SK-N-SH treated with all-trans-retinoic acid at 6 μM for 48 hours (cell line): ENCODE measurements at regions not wholly inside any gene's neighbourhood (a gene's known extent, or its start where the extent isn't known, plus 50 kb on each side); places are given as distances from the start of the nearest gene placed in this dataset.

Experiments
- ATAC-seq: fragments of 200-7000 bp; cut with Tn5 transposase; 3 replicates; pipeline ENCODE4 v1.9.1; 2020; ENCODE audit warnings: mild to moderate bottlenecking, moderate library complexity
- ARNTL ChIP-seq: fragments of 450-650 bp; formaldehyde crosslinking; IDR thresholded peaks from 2 replicates; pipeline ENCODE4 v1.5.0; 2020; ENCODE audit warnings: low read depth, mild to moderate bottlenecking, moderate library complexity, borderline replicate concordance
- BACH2 ChIP-seq: fragments of 250-450 bp; sonication (Bioruptor Pico); IDR thresholded peaks from 2 replicates; pipeline ENCODE4 v1.9.0; 2021; ENCODE audit warnings: mild to moderate bottlenecking, borderline replicate concordance
- CREB5 ChIP-seq: fragments of 250-450 bp; sonication (Bioruptor Pico); IDR thresholded peaks from 2 replicates; pipeline ENCODE4 v1.5.1; 2020; ENCODE audit warnings: low read depth, mild to moderate bottlenecking, moderate library complexity
- ESRRG ChIP-seq: fragments of 250-450 bp; sonication (Bioruptor Pico); IDR thresholded peaks from 2 replicates; pipeline ENCODE4 v1.6.1; 2021; ENCODE audit warnings: mild to moderate bottlenecking
- GLIS3 ChIP-seq: fragments of 250-450 bp; sonication (Bioruptor Pico); IDR thresholded peaks from 2 replicates; pipeline ENCODE4 v1.5.0; 2020; ENCODE audit warnings: mild to moderate bottlenecking, moderate library complexity
- ISL1 ChIP-seq: fragments of 250-450 bp; sonication (Bioruptor Pico); IDR thresholded peaks from 2 replicates; pipeline ENCODE4 v2.1.2; 2022; ENCODE audit warnings: mild to moderate bottlenecking, moderate library complexity
- OSR1 ChIP-seq: fragments of 250-450 bp; sonication (Bioruptor Pico); IDR thresholded peaks from 2 replicates; pipeline ENCODE4 v1.8.0; 2022; ENCODE audit warnings: moderate library complexity, mild to moderate bottlenecking, inconsistent platforms
- PPARA ChIP-seq: fragments of 250-450 bp; sonication (Bioruptor Pico); IDR thresholded peaks from 2 replicates; pipeline ENCODE4 v1.5.0; 2020; ENCODE audit warnings: mild to moderate bottlenecking, borderline replicate concordance
- RARB ChIP-seq: fragments of 250-450 bp; sonication (Bioruptor Pico); IDR thresholded peaks from 2 replicates; pipeline ENCODE4 v1.8.0; 2021; ENCODE audit warnings: mild to moderate bottlenecking, moderate library complexity
- TCF4 ChIP-seq: fragments of 250-450 bp; sonication (Bioruptor Pico); IDR thresholded peaks from 2 replicates; pipeline ENCODE4 v1.8.0; 2021; ENCODE audit warnings: mild to moderate bottlenecking, moderate library complexity, borderline replicate concordance
- TOX ChIP-seq: fragments of 250-450 bp; sonication (Bioruptor Pico); IDR thresholded peaks from 2 replicates; pipeline ENCODE4 v1.8.0; 2021; ENCODE audit warnings: mild to moderate bottlenecking, moderate library complexity, borderline replicate concordance
- ZC3H10 ChIP-seq: fragments of 250-450 bp; sonication (Bioruptor Pico); IDR thresholded peaks from 2 replicates; pipeline ENCODE4 v1.5.1; 2021; ENCODE audit warnings: mild to moderate bottlenecking, moderate library complexity
- ZFP3 ChIP-seq: fragments of 250-450 bp; sonication (Bioruptor Pico); IDR thresholded peaks from 2 replicates; pipeline ENCODE4 v1.5.0; 2020; ENCODE audit warnings: mild to moderate bottlenecking, moderate library complexity
- ZFP30 ChIP-seq: fragments of 450-650 bp; formaldehyde crosslinking; IDR thresholded peaks from 2 replicates; pipeline ENCODE4 v1.5.0; 2022; ENCODE audit warnings: mild to moderate bottlenecking, moderate library complexity
- ZNF565 ChIP-seq: fragments of 450-650 bp; formaldehyde crosslinking; conservative IDR thresholded peaks from 2 replicates; pipeline ENCODE4 v1.5.0; 2020; ENCODE audit warnings: low read depth, mild to moderate bottlenecking, moderate library complexity
- ZNF70 ChIP-seq: fragments of 450-650 bp; formaldehyde crosslinking; IDR thresholded peaks from 2 replicates; pipeline ENCODE4 v1.5.0; 2020; ENCODE audit warnings: mild to moderate bottlenecking, moderate library complexity
- ZNF8 ChIP-seq: fragments of 450-650 bp; formaldehyde crosslinking; IDR thresholded peaks from 2 replicates; pipeline ENCODE4 v1.5.0; 2020; ENCODE audit warnings: mild to moderate bottlenecking, moderate library complexity
- TF ChIP-seq, protein P1 (sequence below): fragments of 250-450 bp; sonication (Bioruptor Pico); IDR thresholded peaks from 2 replicates; pipeline ENCODE4 v1.5.1; 2021; ENCODE audit warnings: mild to moderate bottlenecking, moderate library complexity
- TF ChIP-seq, protein P2 (sequence below): fragments of 250-450 bp; sonication (Bioruptor Pico); IDR thresholded peaks from 2 replicates; pipeline ENCODE4 v1.8.0; 2020; ENCODE audit warnings: mild to moderate bottlenecking, moderate library complexity, borderline replicate concordance
- TF ChIP-seq, protein P3 (sequence below): fragments of 250-450 bp; sonication (Bioruptor Pico); IDR thresholded peaks from 2 replicates; pipeline ENCODE4 v1.8.0; 2021; ENCODE audit warnings: low read depth, mild to moderate bottlenecking, moderate library complexity, borderline replicate concordance

- ATAC-seq, result no peak
- TF ChIP-seq, protein P1, sequence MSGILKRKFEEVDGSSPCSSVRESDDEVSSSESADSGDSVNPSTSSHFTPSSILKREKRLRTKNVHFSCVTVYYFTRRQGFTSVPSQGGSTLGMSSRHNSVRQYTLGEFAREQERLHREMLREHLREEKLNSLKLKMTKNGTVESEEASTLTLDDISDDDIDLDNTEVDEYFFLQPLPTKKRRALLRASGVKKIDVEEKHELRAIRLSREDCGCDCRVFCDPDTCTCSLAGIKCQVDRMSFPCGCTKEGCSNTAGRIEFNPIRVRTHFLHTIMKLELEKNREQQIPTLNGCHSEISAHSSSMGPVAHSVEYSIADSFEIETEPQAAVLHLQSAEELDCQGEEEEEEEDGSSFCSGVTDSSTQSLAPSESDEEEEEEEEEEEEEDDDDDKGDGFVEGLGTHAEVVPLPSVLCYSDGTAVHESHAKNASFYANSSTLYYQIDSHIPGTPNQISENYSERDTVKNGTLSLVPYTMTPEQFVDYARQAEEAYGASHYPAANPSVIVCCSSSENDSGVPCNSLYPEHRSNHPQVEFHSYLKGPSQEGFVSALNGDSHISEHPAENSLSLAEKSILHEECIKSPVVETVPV (CRISPR knock-in tag), result no peak
- TF ChIP-seq ZNF8 (CRISPR knock-in tag), result no peak
- TF ChIP-seq ZFP30 (CRISPR knock-in tag), result no peak
- TF ChIP-seq TCF4 (CRISPR knock-in tag), result no peak
- TF ChIP-seq ZNF565 (CRISPR knock-in tag), result no peak
- TF ChIP-seq BACH2 (CRISPR knock-in tag), result no peak
- no peak for TF ChIP-seq RARB
- no peak for TF ChIP-seq ARNTL
- no peak for TF ChIP-seq CREB5
- TF ChIP-seq OSR1, result no peak
- no peak for TF ChIP-seq ZC3H10 (CRISPR knock-in tag)
- TF ChIP-seq GLIS3 (CRISPR knock-in tag), result no peak
- TF ChIP-seq PPARA (CRISPR knock-in tag), result no peak
- TF ChIP-seq ZNF70, result no peak
Observed at GRCh38 chr10:108812906-108813305, 1110.4 kb downstream of the XPNPEP1 start.

- ATAC-seq, result peak; percentile 85
- peak; percentile 43; the same call in 1 of the 2 replicates for TF ChIP-seq TOX (CRISPR knock-in tag)
- TF ChIP-seq RARB, result no peak
- TF ChIP-seq ZC3H10 (CRISPR knock-in tag), result peak; percentile 62; the same call in 1 of the 2 replicates
- TF ChIP-seq ISL1, result peak; percentile 76
- TF ChIP-seq, protein P2, sequence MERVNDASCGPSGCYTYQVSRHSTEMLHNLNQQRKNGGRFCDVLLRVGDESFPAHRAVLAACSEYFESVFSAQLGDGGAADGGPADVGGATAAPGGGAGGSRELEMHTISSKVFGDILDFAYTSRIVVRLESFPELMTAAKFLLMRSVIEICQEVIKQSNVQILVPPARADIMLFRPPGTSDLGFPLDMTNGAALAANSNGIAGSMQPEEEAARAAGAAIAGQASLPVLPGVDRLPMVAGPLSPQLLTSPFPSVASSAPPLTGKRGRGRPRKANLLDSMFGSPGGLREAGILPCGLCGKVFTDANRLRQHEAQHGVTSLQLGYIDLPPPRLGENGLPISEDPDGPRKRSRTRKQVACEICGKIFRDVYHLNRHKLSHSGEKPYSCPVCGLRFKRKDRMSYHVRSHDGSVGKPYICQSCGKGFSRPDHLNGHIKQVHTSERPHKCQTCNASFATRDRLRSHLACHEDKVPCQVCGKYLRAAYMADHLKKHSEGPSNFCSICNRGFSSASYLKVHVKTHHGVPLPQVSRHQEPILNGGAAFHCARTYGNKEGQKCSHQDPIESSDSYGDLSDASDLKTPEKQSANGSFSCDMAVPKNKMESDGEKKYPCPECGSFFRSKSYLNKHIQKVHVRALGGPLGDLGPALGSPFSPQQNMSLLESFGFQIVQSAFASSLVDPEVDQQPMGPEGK (CRISPR knock-in tag), result peak; percentile 86
Observed at GRCh38 chr10:108812296-108812695, 1111.0 kb downstream of the XPNPEP1 start.

DNA sequence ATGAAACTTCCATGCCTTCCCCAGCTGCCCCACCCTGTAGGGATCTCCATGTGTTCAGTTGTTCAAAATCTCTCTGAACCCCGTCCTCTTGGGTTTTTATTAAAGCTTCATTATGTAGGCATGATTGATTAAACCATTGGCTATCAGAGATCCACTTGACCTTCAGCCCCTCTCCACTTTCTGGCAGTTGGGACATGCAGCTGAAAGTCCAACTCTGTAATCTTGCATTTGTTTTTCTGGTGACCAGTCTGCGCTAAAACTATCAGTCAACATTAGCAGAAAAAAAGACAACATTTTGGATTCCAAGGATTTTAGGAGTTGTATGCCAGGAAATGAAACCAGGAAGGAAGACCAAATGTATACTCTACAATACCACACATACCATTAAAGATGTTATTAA lies 1115.1 kb downstream of the XPNPEP1 start:
- no peak for ATAC-seq
- TF ChIP-seq, protein P1 (CRISPR knock-in tag), result no peak

GRCh38 chr10:108801775-108802517 lies 1121.4 kb downstream of the XPNPEP1 start:
- peak; percentile 82 for ATAC-seq
- peak; percentile 27; the same call in 1 of the 2 replicates for TF ChIP-seq ISL1
- TF ChIP-seq, protein P3, sequence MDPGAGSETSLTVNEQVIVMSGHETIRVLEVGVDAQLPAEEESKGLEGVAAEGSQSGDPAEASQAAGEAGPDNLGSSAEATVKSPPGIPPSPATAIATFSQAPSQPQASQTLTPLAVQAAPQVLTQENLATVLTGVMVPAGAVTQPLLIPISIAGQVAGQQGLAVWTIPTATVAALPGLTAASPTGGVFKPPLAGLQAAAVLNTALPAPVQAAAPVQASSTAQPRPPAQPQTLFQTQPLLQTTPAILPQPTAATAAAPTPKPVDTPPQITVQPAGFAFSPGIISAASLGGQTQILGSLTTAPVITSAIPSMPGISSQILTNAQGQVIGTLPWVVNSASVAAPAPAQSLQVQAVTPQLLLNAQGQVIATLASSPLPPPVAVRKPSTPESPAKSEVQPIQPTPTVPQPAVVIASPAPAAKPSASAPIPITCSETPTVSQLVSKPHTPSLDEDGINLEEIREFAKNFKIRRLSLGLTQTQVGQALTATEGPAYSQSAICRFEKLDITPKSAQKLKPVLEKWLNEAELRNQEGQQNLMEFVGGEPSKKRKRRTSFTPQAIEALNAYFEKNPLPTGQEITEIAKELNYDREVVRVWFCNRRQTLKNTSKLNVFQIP (CRISPR knock-in tag), result no peak
- TF ChIP-seq TOX (CRISPR knock-in tag), result peak; percentile 83
- TF ChIP-seq ZFP3 (CRISPR knock-in tag), result no peak
- TF ChIP-seq ZC3H10 (CRISPR knock-in tag), result peak; percentile 22; the same call in 1 of the 2 replicates
- no peak for TF ChIP-seq ESRRG (CRISPR knock-in tag)
